ENCODE measurements at regions not wholly inside any gene's neighbourhood (a gene's known extent, or its start where the extent isn't known, plus 50 kb on each side); places are given as distances from the start of the nearest gene placed in this dataset.
A peak's percentile ranks its signal among the peaks of the same experiment; 100 is the strongest.

GRCh38 chr20:56957737-56958553 is 308.5 kb downstream of the BMP7 start:
- DNase-seq: peak; percentile 40

- DNase-seq: no peak
Observed at GRCh38 chr20:56964901-56965300, 301.5 kb downstream of the BMP7 start.

GRCh38 chr20:56967916-56968315 is 298.5 kb downstream of the BMP7 start:
- DNase-seq: no peak

- no peak for DNase-seq
Observed at GRCh38 chr20:56968376-56969048, 297.9 kb downstream of the BMP7 start.

GRCh38 chr20:56974499-56975250 is 291.8 kb downstream of the BMP7 start:
- peak; percentile 16 for DNase-seq

GRCh38 chr20:56975838-56976237 is 290.6 kb downstream of the BMP7 start:
- DNase-seq: no peak

GRCh38 chr20:56976336-56976735 is 290.1 kb downstream of the BMP7 start:
- DNase-seq: no peak

GRCh38 chr20:56978475-56978874 is 288.0 kb downstream of the BMP7 start:
- no peak for DNase-seq

- no peak for DNase-seq
Observed at GRCh38 chr20:56979125-56979524, 287.3 kb downstream of the BMP7 start.

GRCh38 chr20:56981301-56981700 is 285.1 kb downstream of the BMP7 start:
- no peak for DNase-seq

GRCh38 chr20:56983813-56984212 is 282.6 kb downstream of the BMP7 start:
- DNase-seq: no peak

GRCh38 chr20:56985066-56985685 is 281.3 kb downstream of the BMP7 start:
- DNase-seq: no peak

GRCh38 chr20:56986476-56986875 is 280.0 kb downstream of the BMP7 start:
- DNase-seq: no peak

GRCh38 chr20:56986931-56987720 is 279.3 kb downstream of the BMP7 start:
- no peak for DNase-seq

GRCh38 chr20:56987986-56988385 is 278.5 kb downstream of the BMP7 start:
- DNase-seq: no peak

- DNase-seq: no peak
Observed at GRCh38 chr20:56988446-56988845, 278.0 kb downstream of the BMP7 start.

- DNase-seq: no peak
Observed at GRCh38 chr20:56989516-56989915, 276.9 kb downstream of the BMP7 start.

- no peak for DNase-seq
Observed at GRCh38 chr20:56993020-56993559, 273.4 kb downstream of the BMP7 start.

- DNase-seq: no peak
Observed at GRCh38 chr20:56994006-56994405, 272.4 kb downstream of the BMP7 start.

GRCh38 chr20:56995149-56995548 is 271.3 kb downstream of the BMP7 start:
- no peak for DNase-seq

GRCh38 chr20:56995635-56996075 is 270.8 kb downstream of the BMP7 start:
- peak; percentile 4 for DNase-seq

Data from muscle of arm (tissue), 1 donor.